GM18868 (cell line): ENCODE measurements at regions not wholly inside any gene's neighbourhood (a gene's known extent, or its start where the extent isn't known, plus 50 kb on each side); places are given as distances from the start of the nearest gene placed in this dataset.

ENCODE experiments used
- ATAC-seq: cut with Tn5 transposase; IDR thresholded peaks from one replicate; pipeline ENCODE4 v1.9.1; 2021; ENCODE audit warnings: mild to moderate bottlenecking, moderate library complexity; ENCODE audit not compliant: unreplicated experiment

DNA sequence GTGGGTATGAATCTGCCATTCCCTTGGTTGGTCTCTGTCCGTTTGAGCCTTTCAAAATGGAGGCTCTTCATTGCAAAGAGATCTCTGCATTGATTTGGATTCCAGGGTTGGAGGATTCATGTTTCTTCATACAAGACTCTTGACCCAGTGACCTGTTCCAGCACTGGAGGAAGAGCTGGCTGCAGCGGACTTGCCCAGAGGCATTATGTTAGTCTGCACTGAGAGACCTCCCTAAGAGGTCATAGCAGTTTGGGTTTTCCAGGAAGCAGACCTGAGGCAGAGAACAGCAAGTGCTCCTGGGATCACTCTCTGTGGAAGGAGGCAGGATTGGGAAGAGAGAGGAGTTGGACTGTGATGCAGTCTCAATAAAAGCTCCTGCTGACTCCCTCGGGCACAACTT is 57.7 kb upstream of the PTPRT start:
- ATAC-seq: no peak

DNA sequence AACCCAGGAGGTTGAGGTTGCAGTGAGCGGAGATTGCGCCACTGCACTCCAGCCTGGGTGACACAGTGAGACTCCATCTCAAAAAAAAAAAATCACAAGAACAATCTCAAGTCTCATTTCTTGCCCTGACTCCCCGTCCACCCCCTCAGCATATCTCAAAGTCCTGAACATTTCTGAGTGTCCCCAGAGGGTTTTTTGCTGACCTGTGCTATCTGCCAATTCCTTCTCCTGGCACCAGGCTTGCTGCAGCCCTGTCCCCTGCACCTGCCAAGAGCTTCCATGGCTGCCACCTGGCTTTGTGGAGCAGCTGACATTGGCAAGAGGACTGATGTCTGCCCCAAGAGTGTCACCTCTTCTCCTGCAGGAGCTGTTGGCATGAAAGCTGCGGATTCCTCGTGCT is 54.9 kb upstream of the PTPRT start:
- ATAC-seq: no peak

DNA sequence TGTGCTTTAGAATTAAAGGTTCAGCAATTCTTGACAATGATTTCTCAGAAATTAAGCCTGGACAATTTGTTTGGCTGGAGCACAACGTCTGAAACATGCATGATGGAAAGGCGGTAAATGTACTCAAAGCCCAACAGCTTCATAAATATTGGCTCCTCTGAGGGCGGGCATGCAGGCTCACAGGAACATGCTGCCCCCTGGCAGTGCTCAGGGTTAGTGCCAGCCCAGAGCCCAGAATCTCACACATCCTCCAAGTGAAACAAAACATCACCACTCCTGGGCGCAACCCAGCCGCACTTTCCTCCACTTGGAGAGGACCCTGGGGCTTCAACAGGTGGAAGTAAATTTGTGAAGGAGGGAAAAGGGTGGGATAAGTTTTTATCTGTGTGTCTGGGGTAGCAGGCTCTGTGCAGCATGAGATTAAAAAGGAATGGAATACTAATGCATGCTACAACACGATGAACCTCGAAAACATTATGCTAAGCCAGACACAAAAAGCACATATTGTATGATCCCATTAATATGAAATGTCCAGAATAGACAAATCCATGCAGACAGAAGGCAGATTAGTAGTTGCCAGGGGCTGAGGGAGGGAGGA is 54.1 kb upstream of the PTPRT start:
- no peak for ATAC-seq

- ATAC-seq: no peak
These were observed 51.5 kb upstream of the PTPRT start for GRCh38 chr20:43241057-43241702.
